ENCODE measurements at regions not wholly inside any gene's neighbourhood (a gene's known extent, or its start where the extent isn't known, plus 50 kb on each side); places are given as distances from the start of the nearest gene placed in this dataset.

DNA sequence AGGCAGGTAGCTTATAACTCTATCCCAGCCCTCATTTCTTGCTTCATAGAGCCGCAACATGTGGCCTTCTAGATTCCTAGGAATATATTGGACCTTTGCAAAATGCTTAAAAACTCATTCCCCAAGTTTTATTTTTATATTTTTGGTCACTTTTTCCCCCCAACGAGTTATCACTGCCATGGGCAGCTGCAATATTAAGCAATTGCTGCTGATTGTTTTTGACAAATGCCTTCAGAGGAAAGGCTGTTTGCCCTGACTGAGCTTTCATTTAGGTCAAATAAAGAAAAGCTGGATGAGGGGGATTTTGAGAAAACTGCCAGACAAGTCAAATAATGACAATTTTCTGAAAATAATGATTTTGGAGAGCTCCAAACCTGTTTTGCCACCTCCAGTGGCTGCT is 976.9 kb upstream of the MBL2 start:
- WGBS, 2 donors = 90% methylated on average over 2 of the region's 2 CpGs
- Histone ChIP-seq H3K27me3 (no peaks in the 10 kb centered on the region), H3K4me1 (no peaks in the 10 kb centered on the region), H3K27ac (no peak overlapping the region), H3K9me3 (no peaks in the 10 kb centered on the region), H3K4me3 (replicated peaks in 1 of 3) (no peak overlapping the region), H3K36me3 (no peaks in the 10 kb centered on the region)
- DNase-seq = no peak
- intact Hi-C loops (cut with DNase I) = no loop called here
- no peak for TF ChIP-seq POLR2A (IDR thresholded peaks at IDR 0.05)
- TF ChIP-seq, protein P1, sequence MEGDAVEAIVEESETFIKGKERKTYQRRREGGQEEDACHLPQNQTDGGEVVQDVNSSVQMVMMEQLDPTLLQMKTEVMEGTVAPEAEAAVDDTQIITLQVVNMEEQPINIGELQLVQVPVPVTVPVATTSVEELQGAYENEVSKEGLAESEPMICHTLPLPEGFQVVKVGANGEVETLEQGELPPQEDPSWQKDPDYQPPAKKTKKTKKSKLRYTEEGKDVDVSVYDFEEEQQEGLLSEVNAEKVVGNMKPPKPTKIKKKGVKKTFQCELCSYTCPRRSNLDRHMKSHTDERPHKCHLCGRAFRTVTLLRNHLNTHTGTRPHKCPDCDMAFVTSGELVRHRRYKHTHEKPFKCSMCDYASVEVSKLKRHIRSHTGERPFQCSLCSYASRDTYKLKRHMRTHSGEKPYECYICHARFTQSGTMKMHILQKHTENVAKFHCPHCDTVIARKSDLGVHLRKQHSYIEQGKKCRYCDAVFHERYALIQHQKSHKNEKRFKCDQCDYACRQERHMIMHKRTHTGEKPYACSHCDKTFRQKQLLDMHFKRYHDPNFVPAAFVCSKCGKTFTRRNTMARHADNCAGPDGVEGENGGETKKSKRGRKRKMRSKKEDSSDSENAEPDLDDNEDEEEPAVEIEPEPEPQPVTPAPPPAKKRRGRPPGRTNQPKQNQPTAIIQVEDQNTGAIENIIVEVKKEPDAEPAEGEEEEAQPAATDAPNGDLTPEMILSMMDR (IDR thresholded peaks at IDR 0.05) = no peak

DNA sequence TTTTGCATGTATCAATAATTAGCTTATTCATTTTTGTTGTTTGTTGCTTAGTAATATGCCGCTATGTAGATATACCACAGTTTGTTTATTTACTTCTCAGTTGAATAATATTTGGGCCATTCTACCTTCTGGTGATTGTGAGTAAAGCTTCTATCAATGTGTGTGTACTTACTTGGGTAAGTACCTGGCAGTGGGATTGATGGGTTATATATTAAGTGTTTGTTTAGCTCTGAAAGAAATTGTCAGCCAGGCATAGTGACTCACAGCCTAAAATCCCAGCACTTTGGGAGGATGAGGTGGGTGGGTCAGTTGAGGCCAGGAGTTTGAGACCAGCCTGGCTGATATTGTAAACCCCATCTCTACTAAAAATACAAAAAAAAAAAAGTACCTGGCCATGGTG is 975.7 kb upstream of the MBL2 start:
- no peak for DNase-seq

DNA sequence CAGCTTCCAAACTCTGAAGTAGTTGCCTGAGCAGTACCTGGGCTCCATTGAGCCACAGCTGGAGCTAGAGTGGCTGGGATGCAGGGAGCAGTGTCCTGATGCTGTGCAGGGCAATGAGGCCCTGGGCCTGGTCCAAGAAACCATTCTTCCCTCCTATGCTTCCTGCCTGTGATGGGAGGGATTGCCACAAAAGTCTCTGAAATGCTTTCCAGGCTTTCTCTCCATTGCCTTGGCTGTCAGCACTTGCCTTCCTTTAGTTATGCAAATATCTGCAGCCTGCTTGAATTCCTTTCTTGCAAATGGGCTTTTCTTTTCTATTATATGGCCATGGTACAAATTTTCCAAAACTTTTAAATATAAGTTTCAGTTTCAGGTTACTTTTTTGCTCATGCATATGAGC is 972.2 kb upstream of the MBL2 start:
- intact Hi-C loops (cut with DNase I) = no loop called here
- Histone ChIP-seq H3K36me3 (no peaks in the 10 kb centered on the region), H3K4me3 (replicated peaks in 1 of 3) (no peak overlapping the region), H3K27me3 (no peaks in the 10 kb centered on the region), H3K4me1 (no peaks in the 10 kb centered on the region), H3K9me3 (no peaks in the 10 kb centered on the region), H3K27ac (no peak overlapping the region)
- TF ChIP-seq POLR2A (IDR thresholded peaks at IDR 0.05) = no peak
- TF ChIP-seq, protein P1 (IDR thresholded peaks at IDR 0.05) = no peak
- no peak for DNase-seq

More for the DNA sequence above, 975.7 kb upstream of the MBL2 start:
- TF ChIP-seq, protein P1 (IDR thresholded peaks at IDR 0.05) = no peak
- no peak for TF ChIP-seq POLR2A (IDR thresholded peaks at IDR 0.05)
- no peaks in the 10 kb centered on the region for H3K36me3 ChIP-seq
- H3K27me3 ChIP-seq = no peaks in the 10 kb centered on the region
- intact Hi-C loops (cut with DNase I) = no loop called here
- WGBS, 2 donors = 91 to 100% methylated on average over 1 of the region's 1 CpG
- H3K4me1 ChIP-seq = no peaks in the 10 kb centered on the region
- no peak overlapping the region for H3K4me3 ChIP-seq (replicated peaks in 1 of 3)
- no peak overlapping the region for H3K27ac ChIP-seq
- no peaks in the 10 kb centered on the region for H3K9me3 ChIP-seq

DNA sequence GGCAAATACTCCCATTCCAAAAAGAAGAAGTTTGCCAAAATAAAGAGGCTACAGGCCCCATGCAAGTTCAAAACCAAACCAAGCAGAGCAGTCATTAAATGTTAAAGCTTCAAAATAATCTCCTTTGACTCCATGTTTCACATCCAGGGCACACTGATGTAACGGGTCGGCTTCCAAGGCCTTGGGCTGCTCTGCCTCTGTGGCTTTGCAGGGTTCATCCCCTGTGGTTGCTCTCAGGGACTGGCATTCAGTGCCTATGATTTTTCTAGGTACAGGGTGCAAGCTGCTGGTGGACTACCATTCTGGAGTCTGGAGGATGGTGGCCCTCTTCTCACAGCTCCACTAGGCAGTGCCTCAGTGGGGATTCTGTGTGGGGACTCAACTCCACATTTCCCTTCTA is 971.6 kb upstream of the MBL2 start:
- no peak overlapping the region for H3K4me3 ChIP-seq (replicated peaks in 1 of 3)
- intact Hi-C loops (cut with DNase I) = no loop called here
- H3K27me3 ChIP-seq = no peaks in the 10 kb centered on the region
- no peak overlapping the region for H3K27ac ChIP-seq
- TF ChIP-seq, protein P1 (IDR thresholded peaks at IDR 0.05) = no peak
- TF ChIP-seq POLR2A (IDR thresholded peaks at IDR 0.05) = no peak
- H3K36me3 ChIP-seq = no peaks in the 10 kb centered on the region
- 84 to 97% methylated on average over 2 of the region's 2 CpGs for WGBS, 2 donors
- no peaks in the 10 kb centered on the region for H3K4me1 ChIP-seq
- no peaks in the 10 kb centered on the region for H3K9me3 ChIP-seq
- DNase-seq = no peak

DNA sequence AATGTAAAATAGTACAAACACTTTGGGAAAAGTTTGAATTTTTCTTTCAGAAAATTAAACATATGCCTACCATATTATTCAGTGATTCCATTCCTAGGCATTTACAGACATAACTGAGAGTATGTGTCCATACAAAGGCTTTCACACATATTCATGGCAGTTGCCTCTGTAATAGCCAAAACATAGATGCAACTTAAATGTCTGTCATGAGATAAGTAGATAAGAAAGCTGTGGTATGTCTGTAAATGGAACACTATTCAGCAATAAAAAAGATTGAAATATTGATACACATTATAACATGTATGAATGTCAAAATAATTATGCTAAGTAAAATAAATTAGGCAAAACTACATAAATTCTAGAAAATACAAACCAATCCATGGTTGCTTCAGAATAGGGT is 964.5 kb upstream of the MBL2 start:
- H3K27me3 ChIP-seq = no peaks in the 10 kb centered on the region
- no peaks in the 10 kb centered on the region for H3K4me1 ChIP-seq
- DNase-seq = no peak
- TF ChIP-seq POLR2A (IDR thresholded peaks at IDR 0.05) = no peak
- TF ChIP-seq, protein P1 (IDR thresholded peaks at IDR 0.05) = no peak
- no peaks in the 10 kb centered on the region for H3K9me3 ChIP-seq
- intact Hi-C loops (cut with DNase I) = no loop called here
- H3K36me3 ChIP-seq = no peaks in the 10 kb centered on the region
- no peak overlapping the region for H3K4me3 ChIP-seq (replicated peaks in 1 of 3)
- H3K27ac ChIP-seq = no peak overlapping the region

Data from thyroid gland (tissue), 4 donors.